ENCODE measurements at regions not wholly inside any gene's neighbourhood (a gene's known extent, or its start where the extent isn't known, plus 50 kb on each side); places are given as distances from the start of the nearest gene placed in this dataset.

- no peak for ATAC-seq (ENCODE audit: low read depth)
- intact Hi-C loops (cut with micrococcal nuclease), result no loop called here
Observed at GRCh38 chr13:111917086-111917485, 149.9 kb upstream of the SOX1 start.

GRCh38 chr13:111917901-111918300 lies 149.0 kb upstream of the SOX1 start:
- peaks cover 0 to 23% (median 0%) of the 10 kb centered on the region in 3 donors for H3K9me3 ChIP-seq (ENCODE audit: control extremely low read depth in 1 of 3, control insufficient read depth in 2 of 3, insufficient read depth in 1 of 3, low read length in 2 of 3)
- H3K9ac ChIP-seq (ENCODE audit: low read length), result no peak overlapping the region
- no peaks in the 10 kb centered on the region for H3K4me1 ChIP-seq (ENCODE audit: control insufficient read depth in 2 of 2, insufficient read depth in 2 of 2, low read length in 2 of 2)
- Mint-ChIP-seq H3K4me3 (no peak overlapping the region), H3K4me1 (no peaks in the 10 kb centered on the region), H3K27ac (no peak overlapping the region), H3K27me3 (no peaks in the 10 kb centered on the region), H3K9me3 (ENCODE audit: insufficient read depth) (no peaks in the 10 kb centered on the region)
- DNase-seq (no peak), ATAC-seq (ENCODE audit: low read depth) (no peak)
- TF ChIP-seq EZH2 (IDR thresholded peaks at IDR 0.05; ENCODE audit: borderline replicate concordance, insufficient read depth, low read depth, low read length, poor library complexity, severe bottlenecking), result no peak
- TF ChIP-seq CTCF (IDR thresholded peaks at IDR 0.05), result no peak
- H4K20me1 ChIP-seq (ENCODE audit: control insufficient read depth, insufficient read depth, low read length, poor library complexity, severe bottlenecking), result no peaks in the 10 kb centered on the region
- no peak overlapping the region for H3K27ac ChIP-seq (ENCODE audit: low read length in 2 of 2)
- no peaks in the 10 kb centered on the region for H3K36me3 ChIP-seq (replicated peaks in 1 of 2; ENCODE audit: control extremely low read depth in 1 of 2, control insufficient read depth in 1 of 2, extremely low read depth in 1 of 2, insufficient read depth in 2 of 2, low read length in 1 of 2)
- H3K79me2 ChIP-seq (ENCODE audit: control insufficient read depth, insufficient read depth, low read length), result no peaks in the 10 kb centered on the region
- intact Hi-C loops (cut with micrococcal nuclease), result no loop called here
- no peak overlapping the region for H3K4me3 ChIP-seq (ENCODE audit: control extremely low read depth in 1 of 5, extremely low read depth in 1 of 5, insufficient read depth in 1 of 5, low read depth in 2 of 5, low read length in 4 of 5)
- ChIA-PET POLR2A (no interaction called here), CTCF (no interaction called here)
- WGBS (ENCODE audit: insufficient coverage), result 84% methylated on average over 16 of the region's 16 CpGs
- H2AFZ ChIP-seq (ENCODE audit: insufficient read depth, low read depth, low read length, poor library complexity, severe bottlenecking), result no peak overlapping the region
- no peaks in the 10 kb centered on the region for H3K27me3 ChIP-seq (replicated peaks in 1 of 4; ENCODE audit: control extremely low read depth in 1 of 4, control insufficient read depth in 3 of 4, insufficient read depth in 4 of 4, low read length in 3 of 4)
- H3K4me2 ChIP-seq (replicated peaks; ENCODE audit: low read depth, low read length, poor library complexity, severe bottlenecking), result no peak overlapping the region

More at GRCh38 chr13:111917086-111917485, 149.9 kb upstream of the SOX1 start:
- no peak overlapping the region for H3K4me3 Mint-ChIP-seq
- Histone ChIP-seq H3K36me3 (replicated peaks in 1 of 2; ENCODE audit: control extremely low read depth in 1 of 2, control insufficient read depth in 1 of 2, extremely low read depth in 1 of 2, insufficient read depth in 2 of 2, low read length in 1 of 2) (no peaks in the 10 kb centered on the region), H4K20me1 (ENCODE audit: control insufficient read depth, insufficient read depth, low read length, poor library complexity, severe bottlenecking) (no peaks in the 10 kb centered on the region), H3K4me2 (replicated peaks; ENCODE audit: low read depth, low read length, poor library complexity, severe bottlenecking) (no peak overlapping the region), H3K4me3 (ENCODE audit: control extremely low read depth in 1 of 5, extremely low read depth in 1 of 5, insufficient read depth in 1 of 5, low read depth in 2 of 5, low read length in 4 of 5) (no peak overlapping the region), H3K4me1 (ENCODE audit: control insufficient read depth in 2 of 2, insufficient read depth in 2 of 2, low read length in 2 of 2) (no peaks in the 10 kb centered on the region), H3K27ac (ENCODE audit: low read length in 2 of 2) (no peak overlapping the region), H3K27me3 (replicated peaks in 1 of 4; ENCODE audit: control extremely low read depth in 1 of 4, control insufficient read depth in 3 of 4, insufficient read depth in 4 of 4, low read length in 3 of 4) (no peaks in the 10 kb centered on the region), H3K9ac (ENCODE audit: low read length) (no peak overlapping the region), H3K79me2 (ENCODE audit: control insufficient read depth, insufficient read depth, low read length) (no peaks in the 10 kb centered on the region), H2AFZ (ENCODE audit: insufficient read depth, low read depth, low read length, poor library complexity, severe bottlenecking) (no peak overlapping the region), H3K9me3 (ENCODE audit: control extremely low read depth in 1 of 3, control insufficient read depth in 2 of 3, insufficient read depth in 1 of 3, low read length in 2 of 3) (peaks cover 0 to 27% (median 0%) of the 10 kb centered on the region in 3 donors)
- 89% methylated on average over 13 of the region's 13 CpGs for WGBS (ENCODE audit: insufficient coverage)
- ChIA-PET CTCF (no interaction called here), POLR2A (no interaction called here)
- no peaks in the 10 kb centered on the region for H3K9me3 Mint-ChIP-seq (ENCODE audit: insufficient read depth)
- H3K4me1 Mint-ChIP-seq, result no peaks in the 10 kb centered on the region
- H3K27me3 Mint-ChIP-seq, result no peaks in the 10 kb centered on the region
- TF ChIP-seq EZH2 (IDR thresholded peaks at IDR 0.05; ENCODE audit: borderline replicate concordance, insufficient read depth, low read depth, low read length, poor library complexity, severe bottlenecking) (no peak), CTCF (IDR thresholded peaks at IDR 0.05) (no peak)
- no peak for DNase-seq
- H3K27ac Mint-ChIP-seq, result no peak overlapping the region

Data from B cell (primary cell).